ENCODE measurements at regions not wholly inside any gene's neighbourhood (a gene's known extent, or its start where the extent isn't known, plus 50 kb on each side); places are given as distances from the start of the nearest gene placed in this dataset.

GRCh38 chr14:97486601-97487120, 689.5 kb downstream of the VRK1 start:
- DNase-seq (ENCODE audit: extremely low read depth, insufficient read length) = no peak
- no peak overlapping the region for H3K4me3 ChIP-seq (replicated peaks; ENCODE audit: low read depth, low read length)
- TF ChIP-seq, protein P1, sequence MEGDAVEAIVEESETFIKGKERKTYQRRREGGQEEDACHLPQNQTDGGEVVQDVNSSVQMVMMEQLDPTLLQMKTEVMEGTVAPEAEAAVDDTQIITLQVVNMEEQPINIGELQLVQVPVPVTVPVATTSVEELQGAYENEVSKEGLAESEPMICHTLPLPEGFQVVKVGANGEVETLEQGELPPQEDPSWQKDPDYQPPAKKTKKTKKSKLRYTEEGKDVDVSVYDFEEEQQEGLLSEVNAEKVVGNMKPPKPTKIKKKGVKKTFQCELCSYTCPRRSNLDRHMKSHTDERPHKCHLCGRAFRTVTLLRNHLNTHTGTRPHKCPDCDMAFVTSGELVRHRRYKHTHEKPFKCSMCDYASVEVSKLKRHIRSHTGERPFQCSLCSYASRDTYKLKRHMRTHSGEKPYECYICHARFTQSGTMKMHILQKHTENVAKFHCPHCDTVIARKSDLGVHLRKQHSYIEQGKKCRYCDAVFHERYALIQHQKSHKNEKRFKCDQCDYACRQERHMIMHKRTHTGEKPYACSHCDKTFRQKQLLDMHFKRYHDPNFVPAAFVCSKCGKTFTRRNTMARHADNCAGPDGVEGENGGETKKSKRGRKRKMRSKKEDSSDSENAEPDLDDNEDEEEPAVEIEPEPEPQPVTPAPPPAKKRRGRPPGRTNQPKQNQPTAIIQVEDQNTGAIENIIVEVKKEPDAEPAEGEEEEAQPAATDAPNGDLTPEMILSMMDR (IDR thresholded peaks at IDR 0.05; ENCODE audit: insufficient read depth, low read length, poor library complexity, severe bottlenecking) = no peak
- H3K36me3 ChIP-seq (ENCODE audit: control insufficient read depth, insufficient read depth, low read length) = no peaks in the 10 kb centered on the region
- no peaks in the 10 kb centered on the region for H3K27me3 ChIP-seq (replicated peaks; ENCODE audit: control insufficient read depth, insufficient read depth, low read length)

GRCh38 chr14:97489750-97490149, 692.6 kb downstream of the VRK1 start:
- DNase-seq (ENCODE audit: extremely low read depth, insufficient read length) = no peak
- H3K4me3 ChIP-seq (replicated peaks; ENCODE audit: low read depth, low read length) = no peak overlapping the region
- H3K27me3 ChIP-seq (replicated peaks; ENCODE audit: control insufficient read depth, insufficient read depth, low read length) = no peaks in the 10 kb centered on the region
- H3K36me3 ChIP-seq (ENCODE audit: control insufficient read depth, insufficient read depth, low read length) = no peaks in the 10 kb centered on the region
- TF ChIP-seq, protein P1 (IDR thresholded peaks at IDR 0.05; ENCODE audit: insufficient read depth, low read length, poor library complexity, severe bottlenecking) = no peak

- Histone ChIP-seq H3K4me3 (replicated peaks; ENCODE audit: low read depth, low read length) (no peak overlapping the region), H3K36me3 (ENCODE audit: control insufficient read depth, insufficient read depth, low read length) (no peaks in the 10 kb centered on the region), H3K27me3 (replicated peaks; ENCODE audit: control insufficient read depth, insufficient read depth, low read length) (no peaks in the 10 kb centered on the region)
- DNase-seq (ENCODE audit: extremely low read depth, insufficient read length) = no peak
- TF ChIP-seq, protein P1 (IDR thresholded peaks at IDR 0.05; ENCODE audit: insufficient read depth, low read length, poor library complexity, severe bottlenecking) = no peak
These were observed 693.4 kb downstream of the VRK1 start for GRCh38 chr14:97490521-97491070.

DNA sequence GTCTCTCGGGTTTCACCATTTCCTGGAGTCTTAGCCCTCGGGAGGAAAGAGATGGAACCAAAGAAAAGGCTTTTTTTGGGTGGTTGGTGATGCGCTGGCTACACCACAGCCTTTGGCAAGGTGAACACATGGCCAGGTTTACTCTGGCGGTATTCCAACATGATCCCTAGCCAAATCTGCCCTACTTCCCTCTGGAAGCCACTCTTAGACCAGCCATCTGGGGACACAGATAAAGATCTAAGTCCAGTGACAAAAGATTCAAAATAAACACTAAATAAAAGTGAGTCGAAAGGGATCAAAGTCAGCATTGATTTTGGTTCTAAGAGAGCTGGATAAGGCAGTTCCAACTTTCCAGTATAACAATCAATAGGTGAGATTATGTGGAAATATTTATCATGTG, 694.5 kb downstream of the VRK1 start:
- DNase-seq (ENCODE audit: extremely low read depth, insufficient read length) = no peak
- H3K4me3 ChIP-seq (replicated peaks; ENCODE audit: low read depth, low read length) = no peak overlapping the region
- no peaks in the 10 kb centered on the region for H3K36me3 ChIP-seq (ENCODE audit: control insufficient read depth, insufficient read depth, low read length)
- no peaks in the 10 kb centered on the region for H3K27me3 ChIP-seq (replicated peaks; ENCODE audit: control insufficient read depth, insufficient read depth, low read length)
- TF ChIP-seq, protein P1 (IDR thresholded peaks at IDR 0.05; ENCODE audit: insufficient read depth, low read length, poor library complexity, severe bottlenecking) = no peak

GRCh38 chr14:97499790-97500481, 702.8 kb downstream of the VRK1 start:
- Histone ChIP-seq H3K27me3 (replicated peaks; ENCODE audit: control insufficient read depth, insufficient read depth, low read length) (no peaks in the 10 kb centered on the region), H3K4me3 (replicated peaks; ENCODE audit: low read depth, low read length) (no peak overlapping the region), H3K36me3 (ENCODE audit: control insufficient read depth, insufficient read depth, low read length) (no peaks in the 10 kb centered on the region)
- no peak for DNase-seq (ENCODE audit: extremely low read depth, insufficient read length)
- TF ChIP-seq, protein P1 (IDR thresholded peaks at IDR 0.05; ENCODE audit: insufficient read depth, low read length, poor library complexity, severe bottlenecking) = no peak

Data from GM06990 (cell line).